Suprapubic skin (tissue), 4 donors: ENCODE measurements at regions not wholly inside any gene's neighbourhood (a gene's known extent, or its start where the extent isn't known, plus 50 kb on each side); places are given as distances from the start of the nearest gene placed in this dataset.

Experiments
- DNase-seq, 2 donors: peaks; one replicate each; pipeline ENCODE4 v3.0.0-alpha.2; 2019; ENCODE audit warnings: low spot score in 2 of 2
- H3K27ac ChIP-seq: fragments of 200-600 bp; sonication (generic); one replicate; pipeline ENCODE4 v1.5.1; 2019
- H3K27me3 ChIP-seq: fragments of 200-600 bp; sonication (generic); one replicate; pipeline ENCODE4 v1.5.1; 2019
- H3K36me3 ChIP-seq: fragments of 200-600 bp; sonication (generic); one replicate; pipeline ENCODE4 v1.5.1; 2019
- H3K4me1 ChIP-seq: fragments of 200-600 bp; sonication (generic); one replicate; pipeline ENCODE4 v1.5.1; 2019
- H3K4me3 ChIP-seq: fragments of 200-600 bp; sonication (generic); one replicate; pipeline ENCODE4 v1.5.1; 2019; ENCODE audit warnings: mild to moderate bottlenecking
- H3K9me3 ChIP-seq: fragments of 200-600 bp; sonication (generic); one replicate; pipeline ENCODE4 v1.5.1; 2019
- CTCF ChIP-seq, 2 donors: fragments of 200-600 bp in 1 of 2; fragments of 450-650 bp in 1 of 2; sonication (generic) in 1 of 2; IDR thresholded peaks; one replicate each; pipeline ENCODE4 v1.5.1; 2016 to 2019; ENCODE audit warnings: antibody characterized with exemption in 2 of 2, mild to moderate bottlenecking in 1 of 2, moderate library complexity in 1 of 2
- EP300 ChIP-seq: sonication (generic); formaldehyde crosslinking; IDR thresholded peaks from one replicate; pipeline ENCODE4 v1.6.1; 2017; ENCODE audit warnings: antibody characterized with exemption
- POLR2A ChIP-seq, 2 donors: fragments of 450-650 bp; IDR thresholded peaks; one replicate each; pipeline ENCODE4 v1.6.1; 2017; ENCODE audit warnings: antibody characterized with exemption in 2 of 2, mild to moderate bottlenecking in 2 of 2, moderate library complexity in 2 of 2
- POLR2AphosphoS5 ChIP-seq, 3 donors: sonication (generic); formaldehyde crosslinking; IDR thresholded peaks; one replicate each; pipeline ENCODE4 v1.6.1; 2017; ENCODE audit warnings: antibody characterized with exemption in 3 of 3
- WGBS: methylation state at CpG from one replicate; pipeline ENCODE4 v1.1.5; 2018; 5-methylcytosine and 5-hydroxymethylcytosine counted together

- H3K27me3 ChIP-seq, result peaks cover 100% of the 10 kb centered on the region
- peaks cover 19% of the 10 kb centered on the region for H3K4me1 ChIP-seq
- TF ChIP-seq CTCF (IDR thresholded peaks at IDR 0.05), result no peak
- TF ChIP-seq EP300, result no peak
- no peak for TF ChIP-seq POLR2A (IDR thresholded peaks at IDR 0.05)
- TF ChIP-seq POLR2AphosphoS5 (IDR thresholded peaks at IDR 0.05), result no peak
- 14% methylated on average over 16 of the region's 16 CpGs for WGBS
- no peak overlapping the region for H3K27ac ChIP-seq
- DNase-seq, result no peak
- H3K4me3 ChIP-seq, result peak overlapping the region; percentile 45
- H3K36me3 ChIP-seq, result no peaks in the 10 kb centered on the region
- H3K9me3 ChIP-seq, result no peaks in the 10 kb centered on the region
Measured at GRCh38 chr15:96410175-96411055, 79.9 kb downstream of the NR2F2 start.

- DNase-seq, result no peak
- 26% methylated on average over 9 of the region's 9 CpGs for WGBS
- Histone ChIP-seq H3K9me3 (no peaks in the 10 kb centered on the region), H3K4me3 (no peak overlapping the region), H3K27ac (no peak overlapping the region), H3K27me3 (peaks cover 100% of the 10 kb centered on the region), H3K36me3 (no peaks in the 10 kb centered on the region), H3K4me1 (peaks cover 26% of the 10 kb centered on the region)
- TF ChIP-seq CTCF (IDR thresholded peaks at IDR 0.05), result no peak
- TF ChIP-seq EP300, result no peak
- no peak for TF ChIP-seq POLR2AphosphoS5 (IDR thresholded peaks at IDR 0.05)
- no peak for TF ChIP-seq POLR2A (IDR thresholded peaks at IDR 0.05)
Measured at GRCh38 chr15:96411056-96412031, 80.8 kb downstream of the NR2F2 start.

DNA sequence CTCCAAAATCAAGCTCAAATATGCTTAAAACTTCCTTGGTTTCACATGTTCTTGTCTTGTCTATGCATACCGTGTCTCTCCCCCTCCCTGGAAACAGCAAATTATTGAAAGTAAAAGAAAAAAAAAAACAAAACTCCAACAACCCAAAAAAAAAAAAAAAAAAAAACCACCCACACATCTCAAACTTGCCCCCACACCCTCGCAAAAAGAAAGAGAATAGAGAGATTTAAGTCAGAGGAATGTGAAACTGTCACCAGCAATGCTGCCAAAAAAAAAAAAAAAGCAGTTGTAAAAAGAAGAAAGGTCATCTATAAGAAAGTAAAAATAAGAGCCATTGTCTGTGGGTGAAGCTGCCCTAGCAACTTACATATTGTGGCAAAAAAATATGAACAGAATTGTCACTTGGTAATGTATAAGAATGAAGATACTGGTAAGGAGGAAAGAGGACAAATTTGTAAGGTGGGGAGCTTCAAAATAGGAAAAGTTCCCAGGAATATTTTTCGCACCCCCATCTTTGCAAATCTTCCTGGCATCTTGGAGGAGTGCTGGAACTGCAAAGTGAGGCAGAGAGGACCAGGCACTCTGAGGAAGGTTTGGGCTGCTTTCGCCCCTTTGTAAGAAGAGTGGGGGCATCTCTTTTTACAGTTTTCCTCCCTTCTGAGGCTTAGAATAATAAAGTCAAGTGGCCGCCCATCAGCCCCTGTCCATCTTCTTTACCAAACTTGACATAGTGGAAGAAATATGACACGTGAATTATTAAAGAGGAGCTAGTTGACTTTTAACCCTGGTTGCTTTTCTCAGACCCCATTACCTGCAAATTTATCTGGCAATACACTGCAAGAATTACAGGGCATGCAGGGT lies 81.8 kb downstream of the NR2F2 start:
- no peaks in the 10 kb centered on the region for H3K9me3 ChIP-seq

GRCh38 chr15:96412906-96413231 lies 82.4 kb downstream of the NR2F2 start:
- peaks cover 40% of the 10 kb centered on the region for H3K4me1 ChIP-seq
- no peak for DNase-seq
- H3K9me3 ChIP-seq, result no peaks in the 10 kb centered on the region
- no peaks in the 10 kb centered on the region for H3K36me3 ChIP-seq
- peaks cover 100% of the 10 kb centered on the region for H3K27me3 ChIP-seq
- H3K4me3 ChIP-seq, result no peak overlapping the region
- 33% methylated on average over 1 of the region's 1 CpG for WGBS
- no peak overlapping the region for H3K27ac ChIP-seq
- no peak for TF ChIP-seq EP300
- TF ChIP-seq POLR2A (IDR thresholded peaks at IDR 0.05), result no peak
- no peak for TF ChIP-seq POLR2AphosphoS5 (IDR thresholded peaks at IDR 0.05)
- no peak for TF ChIP-seq CTCF (IDR thresholded peaks at IDR 0.05)

More for the DNA sequence above, 81.8 kb downstream of the NR2F2 start:
- no peak for TF ChIP-seq POLR2A (IDR thresholded peaks at IDR 0.05)
- TF ChIP-seq CTCF (IDR thresholded peaks at IDR 0.05), result no peak
- no peak for TF ChIP-seq POLR2AphosphoS5 (IDR thresholded peaks at IDR 0.05)
- no peak for TF ChIP-seq EP300
- H3K4me1 ChIP-seq, result peaks cover 35% of the 10 kb centered on the region
- no peak overlapping the region for H3K27ac ChIP-seq
- H3K36me3 ChIP-seq, result no peaks in the 10 kb centered on the region
- no peak for DNase-seq
- no peak overlapping the region for H3K4me3 ChIP-seq
- WGBS, result 28% methylated on average over 6 of the region's 6 CpGs
- peaks cover 100% of the 10 kb centered on the region for H3K27me3 ChIP-seq
